Islet of Langerhans (tissue), 1 donor: ENCODE measurements at regions not wholly inside any gene's neighbourhood (a gene's known extent, or its start where the extent isn't known, plus 50 kb on each side); places are given as distances from the start of the nearest gene placed in this dataset.
"Not testable (repeated sequence)": the region's sequence is repeated elsewhere in the genome, so short reads cannot be mapped to it uniquely, and the experiment has no call there.

Experiments
- FAIRE-seq: peaks from one replicate; lab custom pipeline; 2011; peaks lifted over from hg19 to GRCh38; lab: Jason Lieb, UNC

DNA sequence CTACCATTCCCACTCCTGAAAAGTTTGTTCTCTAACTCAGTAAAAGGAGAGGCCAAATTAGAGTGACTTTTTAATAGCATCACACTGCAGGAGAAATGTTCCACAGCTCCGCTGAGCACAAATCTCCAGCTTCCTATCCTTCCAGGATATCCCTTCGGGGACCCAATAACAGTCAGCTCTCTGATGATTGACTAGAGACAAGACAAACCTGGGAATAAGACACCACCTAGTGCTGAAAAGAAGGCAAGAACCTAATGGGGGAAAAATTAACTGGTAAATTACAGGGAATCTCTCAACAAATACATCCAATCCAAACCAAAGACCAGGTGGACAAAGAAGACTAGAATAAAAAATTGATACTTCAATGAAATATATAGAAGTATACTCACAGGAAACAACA, 977.1 kb upstream of the SOX11 start:
- no peak for FAIRE-seq

DNA sequence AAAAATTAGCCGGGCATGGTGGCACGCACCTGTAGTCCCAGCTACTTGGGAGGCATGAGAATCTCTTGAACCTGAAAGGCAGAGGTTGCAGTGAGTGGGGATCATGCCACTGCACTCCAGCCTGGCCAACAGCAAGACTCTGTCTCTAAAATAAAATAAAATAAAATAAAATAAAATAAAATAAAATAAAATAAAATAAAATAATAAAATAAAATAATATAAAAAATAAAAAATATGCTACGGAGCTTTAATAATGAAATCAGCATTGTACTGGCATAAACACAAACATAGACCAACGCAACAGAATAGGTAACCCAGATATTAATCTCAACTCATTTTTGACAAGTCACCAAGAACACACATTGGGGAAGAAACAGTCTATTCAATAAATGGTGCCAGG, 973.4 kb upstream of the SOX11 start:
- no peak for FAIRE-seq

DNA sequence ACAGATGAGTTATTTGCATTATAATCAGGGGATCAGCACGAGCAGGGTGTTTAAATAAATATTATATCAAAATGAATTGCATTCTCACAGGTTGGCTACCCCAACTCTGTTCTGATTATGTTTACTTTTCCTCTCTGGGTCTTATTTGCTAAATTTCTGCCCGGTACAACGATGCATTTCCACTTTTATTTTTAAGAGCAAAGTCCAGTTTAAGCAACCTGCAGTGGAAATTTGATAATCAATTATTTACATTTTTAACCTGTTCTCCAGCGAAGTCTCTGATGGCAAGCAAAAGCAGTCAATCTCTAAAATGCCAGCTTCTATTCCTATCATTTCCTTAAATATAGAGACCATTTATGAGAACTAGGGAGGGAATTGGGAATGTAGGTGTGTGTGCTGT, 966.6 kb upstream of the SOX11 start:
- no peak for FAIRE-seq

DNA sequence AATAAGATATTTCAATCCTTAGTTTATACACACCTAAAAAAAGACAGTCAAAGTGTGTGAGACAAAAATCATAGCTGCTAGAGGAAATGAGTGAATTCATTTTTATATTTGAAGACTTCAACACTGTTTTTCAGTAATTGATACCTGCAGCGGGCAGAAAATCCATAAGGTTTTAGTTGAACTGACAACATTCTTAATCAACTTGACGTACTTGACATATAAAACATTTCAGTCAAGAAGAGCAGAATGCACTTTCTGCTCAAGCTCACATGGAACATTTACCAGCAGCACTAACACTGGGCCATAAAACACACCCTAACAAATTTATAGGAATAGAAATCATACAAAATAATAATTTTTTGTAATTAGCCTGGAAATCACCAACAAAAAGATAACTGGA, 959.6 kb upstream of the SOX11 start:
- no peak for FAIRE-seq

DNA sequence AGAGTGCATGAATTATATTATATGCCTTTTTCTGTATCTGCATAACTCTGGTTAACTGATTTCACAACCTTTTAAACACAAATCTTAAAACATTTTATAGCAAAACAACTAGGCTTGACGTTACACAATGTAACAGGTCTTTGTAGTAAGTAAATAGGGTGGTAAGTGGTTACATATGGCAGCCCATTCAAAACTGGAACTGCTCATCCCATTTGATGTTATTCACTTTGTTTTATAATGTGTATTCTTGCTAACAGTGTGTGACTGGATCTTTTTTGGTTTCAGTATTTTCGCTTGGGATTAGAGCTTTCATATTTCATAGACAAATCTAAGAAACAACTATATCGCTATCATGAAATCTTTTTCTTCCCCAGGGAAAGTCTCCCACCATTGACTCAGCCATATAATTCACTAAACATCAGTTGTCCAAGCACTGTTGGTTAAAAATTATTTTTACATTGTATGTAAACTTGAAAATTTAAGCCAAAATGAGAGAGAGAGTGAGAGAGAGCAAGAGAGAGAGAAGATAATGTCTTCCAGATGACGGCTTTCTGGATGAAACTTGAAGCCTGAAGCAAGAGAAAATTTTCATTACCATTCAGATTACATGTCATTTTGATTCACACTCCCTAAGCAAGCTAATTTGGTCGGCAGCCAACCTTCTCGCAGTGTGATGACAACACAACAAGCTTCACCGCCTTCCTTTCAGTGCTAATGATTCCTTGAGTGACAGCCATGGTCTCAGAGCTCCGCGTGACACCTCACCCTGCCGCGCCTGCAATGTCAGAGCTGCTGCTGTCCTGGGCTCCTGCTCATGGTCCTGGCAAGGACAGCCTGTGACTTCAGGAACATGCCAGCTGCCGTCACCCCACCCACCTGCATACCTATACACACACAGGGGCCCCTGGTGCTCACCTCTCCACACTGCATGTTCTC, 946.9 kb upstream of the SOX11 start:
- no peak for FAIRE-seq

DNA sequence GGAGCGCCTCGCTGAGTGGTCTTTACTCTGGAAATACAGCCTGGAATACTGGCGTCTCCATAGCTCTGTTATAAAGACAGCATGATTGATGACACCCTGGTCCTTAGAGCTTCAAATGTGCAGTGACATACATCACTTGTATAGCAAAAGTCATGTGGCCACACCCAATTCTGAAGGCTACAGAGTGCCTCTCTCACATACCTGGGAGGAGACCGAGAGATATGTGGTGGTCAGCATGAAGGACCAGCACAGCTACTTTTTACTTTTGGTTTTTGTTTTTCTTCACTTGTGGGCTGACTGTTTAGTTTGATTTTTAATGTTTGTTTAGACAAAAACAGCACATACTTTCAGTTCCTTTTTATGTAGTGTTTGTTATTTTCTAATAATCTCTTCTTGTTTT, 938.5 kb upstream of the SOX11 start:
- no peak for FAIRE-seq

DNA sequence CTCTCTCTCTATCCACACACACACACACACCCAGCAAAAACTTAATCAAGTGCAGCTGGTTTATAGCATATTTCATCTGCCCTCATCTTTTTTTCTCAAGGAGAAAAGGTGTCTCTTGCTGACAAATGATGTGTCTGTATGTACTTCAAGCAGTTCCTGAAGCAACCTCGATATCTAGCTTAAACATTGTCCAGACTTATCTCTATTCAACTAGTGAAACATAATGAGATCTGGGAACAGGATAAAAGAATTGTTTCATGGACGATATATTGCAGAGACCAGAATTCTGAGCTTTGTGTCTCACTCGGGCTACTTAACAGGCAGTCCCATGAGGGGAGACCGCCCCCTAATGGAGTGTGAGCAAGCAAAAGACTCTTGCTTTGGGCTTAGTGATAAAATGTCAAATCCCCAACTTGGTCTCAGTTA, 929.2 kb upstream of the SOX11 start:
- no peak for FAIRE-seq

DNA sequence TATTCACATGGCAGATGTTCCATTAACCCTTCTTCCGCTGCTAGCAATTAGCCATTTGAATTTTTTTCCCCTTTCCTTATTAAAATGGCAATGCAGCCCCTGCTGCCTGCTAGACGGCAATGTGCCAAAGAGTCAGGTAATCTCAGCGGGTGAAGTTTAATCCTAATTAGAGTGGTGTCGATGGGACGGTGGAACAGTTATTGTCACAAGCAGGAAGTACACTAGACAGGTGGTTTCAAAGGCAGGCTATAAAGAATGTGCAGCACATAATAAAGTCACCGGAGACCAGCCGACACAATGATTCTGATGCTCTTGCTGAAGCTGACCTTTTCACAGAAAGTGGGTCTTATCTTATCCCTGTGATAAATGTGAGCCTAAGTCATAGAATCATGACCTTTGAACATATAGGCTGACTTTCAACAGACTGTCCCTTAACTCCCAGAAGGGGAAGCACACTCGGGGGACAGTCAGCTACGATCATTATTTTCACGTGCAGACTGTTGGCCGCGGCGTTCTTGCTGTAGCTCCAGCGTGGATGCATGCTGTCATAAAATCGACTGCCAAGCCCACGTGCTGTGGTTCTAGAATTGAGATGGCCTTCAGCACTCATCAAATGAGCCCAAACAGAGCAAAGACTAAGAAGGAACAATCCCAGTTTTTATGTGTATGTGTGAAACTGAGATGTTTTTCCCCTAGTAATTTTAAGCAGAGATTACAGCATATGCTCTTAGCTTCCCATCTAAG, 926.2 kb upstream of the SOX11 start:
- FAIRE-seq, result no peak

DNA sequence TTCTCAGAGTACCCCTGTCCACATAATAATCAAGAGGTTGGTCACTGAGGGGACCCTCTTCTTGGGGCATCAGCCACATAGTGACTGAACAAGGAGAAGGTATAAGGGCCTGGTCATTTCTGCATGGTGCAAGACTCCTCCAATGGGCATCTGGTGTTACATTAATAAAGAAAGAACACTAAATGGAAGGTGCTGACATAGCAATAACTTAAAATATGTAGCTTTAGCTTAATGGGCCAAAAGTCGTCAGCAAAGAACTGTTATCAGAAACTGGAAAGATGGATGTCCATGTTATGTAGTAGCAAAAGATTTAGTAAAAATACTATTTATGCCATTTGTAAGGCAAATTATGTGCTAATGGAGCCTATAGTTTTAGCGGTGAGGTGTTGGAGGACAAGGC, 916.5 kb upstream of the SOX11 start:
- FAIRE-seq, result no peak

DNA sequence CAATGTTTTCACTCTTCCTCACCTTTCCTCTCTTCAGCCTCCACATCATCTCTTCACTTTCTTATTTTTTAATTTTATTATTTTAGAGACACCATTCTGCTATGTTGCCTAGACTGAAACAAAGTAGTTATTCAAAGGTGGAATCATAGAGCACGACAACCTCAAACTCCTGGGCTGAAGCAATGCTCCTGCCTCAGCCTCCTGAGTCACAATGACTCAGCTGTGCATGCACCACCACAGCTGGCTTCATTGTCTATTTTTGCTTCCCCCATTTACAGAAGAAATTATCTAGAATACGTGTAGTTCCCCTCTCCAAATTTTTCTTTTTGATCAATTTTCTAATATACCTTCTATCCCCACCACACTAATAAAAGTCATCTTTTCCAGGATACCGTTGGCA, 911.5 kb upstream of the SOX11 start:
- FAIRE-seq, result no peak

DNA sequence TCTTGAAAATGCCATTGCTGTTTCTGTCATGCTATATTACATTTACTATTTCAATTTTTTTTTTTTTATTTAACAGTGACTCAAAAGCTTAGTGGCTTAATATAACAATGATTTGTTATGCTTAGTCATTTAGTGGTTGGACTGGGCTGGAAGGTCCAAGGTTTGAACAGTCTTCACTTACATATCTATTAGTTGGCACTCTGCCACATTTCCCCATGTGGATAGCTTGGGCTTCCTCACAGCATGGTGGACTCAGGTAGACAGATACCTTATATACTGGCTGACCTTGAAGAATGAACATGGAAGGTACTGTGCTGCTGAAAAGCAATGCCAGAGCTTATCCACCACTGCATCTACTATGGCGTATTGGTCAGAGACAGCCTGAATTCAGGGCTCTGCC, 909.5 kb upstream of the SOX11 start:
- no peak for FAIRE-seq

DNA sequence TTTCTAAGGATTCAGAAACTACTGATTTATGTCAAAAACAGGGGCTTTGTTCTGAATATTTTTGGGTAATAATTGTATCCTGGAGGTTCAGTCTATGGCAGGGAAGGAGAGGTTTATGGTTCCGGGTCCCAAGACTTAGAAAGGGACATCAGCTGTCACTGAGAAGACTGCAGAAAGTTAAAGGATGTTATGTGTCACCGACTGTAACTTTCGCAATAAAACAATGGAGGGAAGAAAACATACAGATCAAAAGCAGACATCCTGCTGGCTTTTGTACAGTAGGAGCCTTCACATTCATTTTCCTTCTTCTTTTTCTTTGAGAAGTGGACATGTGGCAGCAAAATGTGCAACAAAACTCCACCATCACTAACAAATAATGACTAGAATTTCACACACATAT, 900.7 kb upstream of the SOX11 start:
- no peak for FAIRE-seq

DNA sequence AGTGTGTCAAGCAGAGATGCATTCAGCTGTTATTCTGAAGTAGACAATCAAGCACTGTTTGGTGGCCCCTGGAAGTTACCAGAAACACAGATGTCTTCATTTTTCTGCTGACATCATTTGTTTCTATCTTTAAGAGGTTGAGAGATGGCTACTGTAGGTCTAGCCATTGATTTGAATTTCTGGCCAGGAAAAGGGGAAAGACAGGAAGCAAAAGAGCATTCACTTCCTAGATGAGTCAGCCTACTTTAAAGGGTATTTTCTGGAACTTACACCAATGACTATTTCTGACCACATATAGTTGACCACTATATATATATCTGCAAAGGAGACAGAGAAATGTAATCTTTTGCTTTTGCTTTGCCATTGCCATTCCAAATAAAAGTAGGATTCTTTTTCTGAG, 900.1 kb upstream of the SOX11 start:
- no peak for FAIRE-seq

DNA sequence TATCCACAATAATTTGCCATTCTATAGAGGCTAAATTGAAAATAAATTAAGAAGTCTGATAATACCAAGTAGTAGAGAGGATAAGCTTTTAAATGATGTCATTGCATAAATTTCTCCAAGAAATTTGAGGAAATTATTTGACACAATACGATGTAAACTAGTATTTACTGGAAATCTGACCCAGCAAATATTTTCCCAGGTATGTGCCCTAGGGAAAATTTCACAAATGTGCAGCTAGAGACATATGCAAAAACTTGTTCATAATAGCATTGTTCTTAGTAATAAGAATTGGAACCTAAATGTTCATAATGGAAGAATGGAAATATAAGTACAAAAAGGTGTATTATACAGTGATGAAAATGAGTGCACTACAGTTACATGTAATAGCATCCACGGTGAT, 888.8 kb upstream of the SOX11 start:
- no peak for FAIRE-seq

DNA sequence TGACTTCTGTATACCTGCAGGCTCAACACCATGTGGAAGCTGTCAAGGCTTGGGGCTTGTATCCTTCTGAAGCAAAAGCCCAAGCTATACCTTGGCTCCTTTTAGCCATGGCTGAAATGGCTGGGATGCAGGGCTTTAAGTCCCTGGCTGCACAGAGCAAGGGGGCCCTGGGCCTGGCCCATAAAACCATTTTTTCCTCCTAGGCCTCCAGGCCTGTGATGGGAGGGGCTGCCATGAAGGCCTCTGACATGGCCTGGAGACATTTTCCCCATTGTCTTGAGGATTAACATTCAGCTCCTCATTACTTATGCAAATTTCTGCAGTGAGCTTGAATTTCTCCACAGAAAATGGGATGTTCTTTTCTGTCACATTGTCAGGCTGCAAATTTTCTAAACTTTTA, 878.0 kb upstream of the SOX11 start:
- FAIRE-seq, result not testable (repeated sequence)

DNA sequence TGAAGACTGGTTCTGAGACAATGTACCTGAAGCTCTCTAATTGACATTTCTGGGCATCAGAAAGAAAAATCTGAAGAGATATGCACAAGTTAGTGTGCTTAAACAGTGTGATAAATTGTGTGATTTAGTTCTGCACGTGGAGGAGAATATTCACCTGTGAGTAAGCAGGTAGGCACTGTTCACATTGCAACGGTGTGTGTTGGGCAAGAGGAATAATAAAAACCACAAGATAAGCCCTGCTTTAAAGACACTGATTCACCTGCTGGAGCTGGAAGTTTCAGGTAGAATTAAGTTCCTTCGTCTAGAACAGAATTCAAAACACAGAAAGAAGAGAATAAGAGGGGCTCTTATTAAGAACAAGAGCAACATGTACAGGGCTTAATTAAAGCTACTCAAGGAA, 864.3 kb upstream of the SOX11 start:
- no peak for FAIRE-seq

DNA sequence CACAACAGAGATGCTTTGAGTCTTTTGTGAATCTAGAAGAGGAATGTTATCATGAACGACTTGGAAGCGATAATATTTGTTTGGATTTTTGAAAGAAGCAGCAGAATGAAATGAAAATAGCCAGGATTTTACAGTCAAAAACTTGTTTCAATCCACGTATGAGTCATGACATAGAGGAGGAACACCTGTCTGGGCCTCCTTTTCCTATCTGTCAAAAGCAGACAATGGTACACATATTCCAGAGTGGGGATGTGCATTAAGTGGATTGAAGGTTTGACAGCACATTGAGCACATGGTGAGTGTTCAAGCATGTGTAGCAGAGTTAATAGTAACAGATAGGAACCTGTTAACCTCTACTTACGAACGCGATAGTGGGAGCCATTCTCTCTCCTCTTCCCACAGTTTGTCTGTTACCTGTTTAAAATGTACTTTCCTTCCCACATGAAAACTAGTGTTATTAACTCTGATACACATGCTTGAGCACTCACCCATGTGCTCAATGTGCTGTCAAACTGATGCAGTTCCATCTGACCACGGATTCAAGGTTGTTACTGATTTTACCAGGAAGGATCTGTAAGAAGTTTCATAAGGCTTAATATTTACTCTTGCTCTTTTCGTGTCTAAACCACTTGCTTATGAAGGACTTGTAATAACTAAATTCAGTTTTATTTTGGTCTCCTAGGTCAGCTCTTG, 863.4 kb upstream of the SOX11 start:
- no peak for FAIRE-seq

DNA sequence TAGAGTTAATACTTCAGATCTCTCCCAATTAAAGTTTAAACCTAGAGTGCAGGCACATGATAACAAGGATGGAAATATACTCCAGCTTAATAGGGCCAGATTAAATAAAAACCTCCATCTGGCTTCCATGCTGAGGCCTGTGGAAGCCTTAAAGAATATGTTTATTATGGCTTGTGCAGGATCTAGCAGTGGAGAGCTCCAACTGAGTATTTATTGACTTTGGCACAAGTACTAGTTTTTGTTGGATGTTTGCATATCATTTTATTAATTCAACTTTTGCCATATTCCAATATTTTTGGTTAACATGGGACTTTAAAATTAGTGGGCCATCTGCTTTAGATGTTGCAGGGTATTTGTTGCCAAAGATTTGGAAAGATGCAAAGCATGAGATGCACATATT, 860.4 kb upstream of the SOX11 start:
- no peak for FAIRE-seq

DNA sequence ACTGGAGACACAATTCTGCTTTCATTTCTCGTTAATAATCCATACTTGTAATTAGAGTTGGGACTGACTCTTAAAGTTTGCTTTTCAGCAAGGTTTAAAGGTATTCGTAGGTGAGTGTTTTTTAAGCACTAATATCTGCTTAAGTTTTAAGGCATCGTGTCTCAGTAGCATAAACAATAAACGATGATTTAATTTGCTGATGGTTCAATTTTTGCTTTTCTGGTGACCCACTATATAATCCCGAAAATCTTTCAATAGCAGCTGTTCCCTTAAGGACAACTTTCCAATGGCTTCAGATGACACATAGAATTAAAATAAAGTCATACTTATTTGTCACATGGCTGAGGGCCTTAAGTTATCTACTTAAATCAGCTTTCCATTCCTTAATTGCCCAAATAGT, 859.5 kb upstream of the SOX11 start:
- no peak for FAIRE-seq

DNA sequence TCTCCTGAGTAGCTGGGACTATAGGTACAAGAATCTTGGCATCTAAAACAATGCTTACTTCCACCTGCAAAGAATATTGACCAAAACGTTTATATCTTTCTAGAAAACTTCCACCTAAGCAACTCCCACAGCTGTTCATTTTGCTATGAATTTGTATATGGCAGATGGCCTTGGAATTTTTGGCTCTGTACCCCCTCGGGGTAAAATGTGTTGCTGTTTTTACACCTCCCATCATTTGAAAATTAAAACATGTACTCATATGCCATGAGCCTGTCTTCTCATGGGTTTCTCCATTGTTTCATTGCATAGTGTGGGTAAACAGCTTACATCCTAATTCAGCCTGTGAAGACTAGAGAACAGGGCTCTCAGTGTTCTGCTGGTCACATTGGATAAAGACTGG, 853.6 kb upstream of the SOX11 start:
- FAIRE-seq, result no peak

DNA sequence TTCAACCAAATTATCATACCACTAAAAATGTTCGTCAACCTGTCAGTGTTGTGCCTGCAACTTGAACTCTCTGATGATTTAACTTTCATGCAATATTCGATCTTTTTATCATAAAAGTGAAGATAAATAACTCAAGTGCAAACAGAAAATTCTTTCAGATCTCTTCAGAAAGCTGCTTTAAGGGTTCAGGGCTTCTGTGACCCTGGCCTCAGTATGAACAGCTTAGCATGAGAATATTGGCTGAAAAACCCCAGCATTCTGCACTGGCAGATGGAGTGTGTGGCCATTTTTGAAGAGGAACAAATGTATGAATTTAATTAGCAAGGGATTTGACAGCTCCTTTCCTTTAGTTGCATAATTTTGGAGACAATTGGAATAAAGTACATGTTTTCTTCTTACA, 851.4 kb upstream of the SOX11 start:
- no peak for FAIRE-seq

DNA sequence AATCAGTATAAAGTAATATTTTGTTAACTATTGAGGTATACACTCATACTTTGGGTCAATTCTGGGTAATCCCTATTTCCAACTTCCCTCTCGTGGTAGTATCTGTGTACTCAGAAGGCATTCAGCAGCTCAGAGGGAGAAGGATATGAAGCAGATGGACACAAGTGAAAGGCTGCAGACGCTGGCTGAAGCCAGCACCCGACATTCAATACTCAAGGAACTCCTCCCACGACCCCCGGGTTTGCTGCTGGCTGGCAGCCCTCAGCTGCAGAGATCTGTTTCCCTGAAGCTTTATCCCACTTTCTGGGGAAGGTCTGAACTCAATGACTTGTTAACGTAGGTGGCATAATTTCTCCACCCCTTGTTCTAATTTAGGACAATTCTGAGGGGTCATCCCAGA, 847.3 kb upstream of the SOX11 start:
- no peak for FAIRE-seq

DNA sequence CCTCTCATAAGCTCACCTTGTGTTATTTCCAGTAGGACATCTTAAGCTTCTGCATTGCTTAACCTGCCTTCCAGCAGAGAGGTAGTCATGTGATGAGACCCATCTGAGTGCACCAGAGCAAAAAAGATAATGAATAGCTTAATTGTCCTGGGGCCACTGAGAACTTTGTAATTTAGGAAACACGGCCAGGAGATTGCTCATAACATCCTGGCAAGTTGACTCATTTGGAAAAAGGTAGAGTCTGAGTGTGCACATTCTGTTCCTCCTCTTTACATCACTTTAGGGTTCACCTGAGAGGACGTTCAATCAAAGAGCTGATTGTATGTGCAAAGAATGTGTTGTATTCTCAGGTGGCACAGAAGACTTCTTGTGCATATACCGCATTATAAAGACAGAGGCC, 830.2 kb upstream of the SOX11 start:
- no peak for FAIRE-seq
